Prostate gland (tissue), 2 donors: ENCODE measurements at regions not wholly inside any gene's neighbourhood (a gene's known extent, or its start where the extent isn't known, plus 50 kb on each side); places are given as distances from the start of the nearest gene placed in this dataset.
"Not testable (repeated sequence)": the region's sequence is repeated elsewhere in the genome, so short reads cannot be mapped to it uniquely, and the experiment has no call there.

Experiments
- DNase-seq: peaks from one replicate; pipeline ENCODE4 v3.0.0-alpha.2; 2019; ENCODE audit warnings: low spot score
- H3K27ac ChIP-seq, 2 donors: fragments of 200-600 bp; sonication (generic); 2 replicates each; pipeline ENCODE4 v1.5.1; 2017 to 2019
- H3K27me3 ChIP-seq: fragments of 200-600 bp; sonication (generic); replicated peaks from 2 replicates; pipeline ENCODE4 v1.5.1; 2019; ENCODE audit not compliant: insufficient read depth
- H3K36me3 ChIP-seq, 2 donors: fragments of 200-600 bp; sonication (generic); 1 replicate in 1 of 2; 2 replicates in 1 of 2; pipeline versions ENCODE4 v1.5.1 to v1.8.1; 2017 to 2019
- H3K4me1 ChIP-seq: fragments of 200-600 bp; sonication (generic); replicated peaks from 2 replicates; pipeline ENCODE4 v1.5.1; 2019
- H3K4me3 ChIP-seq, 2 donors: fragments of 200-600 bp; sonication (generic); 2 replicates each; pipeline ENCODE4 v1.5.1; 2017 to 2019
- H3K9me3 ChIP-seq: fragments of 200-600 bp; sonication (generic); 2 replicates; pipeline ENCODE4 v1.5.1; 2017
- POLR2A ChIP-seq: fragments of 450-650 bp; IDR thresholded peaks from one replicate; pipeline ENCODE4 v1.6.1; 2016; ENCODE audit warnings: antibody characterized with exemption, mild to moderate bottlenecking
- POLR2AphosphoS5 ChIP-seq: sonication (generic); formaldehyde crosslinking; IDR thresholded peaks from one replicate; pipeline ENCODE4 v1.6.1; 2017; ENCODE audit warnings: antibody characterized with exemption
- WGBS: methylation state at CpG from one replicate; pipeline ENCODE4 v1.1.5; 2018; 5-methylcytosine and 5-hydroxymethylcytosine counted together
- intact Hi-C: fragments of 100-400 bp; cut with DNase I; formaldehyde crosslinking; loops from one replicate; pipeline ENCODE4 v1.14.2; 2022
- TF ChIP-seq, protein P1 (sequence below), 4 experiments: fragments of 200-600 bp in 2 of 4; fragments of 450-650 bp in 2 of 4; sonication (generic) in 2 of 4; IDR thresholded peaks; 1 replicate in 3 of 4; 2 replicates in 1 of 4; pipeline ENCODE4 v1.5.1; 2016 to 2019; ENCODE audit warnings: antibody characterized with exemption in 4 of 4, mild to moderate bottlenecking in 2 of 4, moderate library complexity in 2 of 4

DNA sequence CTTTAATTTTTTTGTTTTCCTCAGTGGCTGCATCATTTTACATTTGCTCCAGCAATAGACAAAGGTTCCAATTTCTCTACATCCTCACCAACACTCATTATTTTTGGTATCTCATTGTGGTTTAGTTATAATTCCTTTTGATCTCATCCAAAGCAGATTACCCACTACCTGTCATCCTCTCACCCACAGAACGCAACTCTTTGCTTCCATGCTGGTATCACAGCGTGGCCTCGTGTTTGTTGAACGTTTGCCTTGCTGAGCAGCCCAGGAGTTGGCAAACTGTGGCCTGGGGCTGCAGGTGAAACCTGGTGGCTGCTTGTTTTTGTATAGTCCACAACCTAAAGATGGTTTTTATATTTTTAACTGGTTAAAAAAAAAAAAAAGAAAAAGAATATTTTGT, 181.9 kb downstream of the BCAS1 start:
- Histone ChIP-seq H3K4me1 (no peaks in the 10 kb centered on the region), H3K27ac (no peak overlapping the region), H3K4me3 (no peak overlapping the region), H3K36me3 (no peaks in the 10 kb centered on the region), H3K9me3 (no peaks in the 10 kb centered on the region), H3K27me3 (no peaks in the 10 kb centered on the region)
- intact Hi-C loops, result no loop called here
- DNase-seq, result no peak
- TF ChIP-seq POLR2A, result no peak
- TF ChIP-seq, protein P1, sequence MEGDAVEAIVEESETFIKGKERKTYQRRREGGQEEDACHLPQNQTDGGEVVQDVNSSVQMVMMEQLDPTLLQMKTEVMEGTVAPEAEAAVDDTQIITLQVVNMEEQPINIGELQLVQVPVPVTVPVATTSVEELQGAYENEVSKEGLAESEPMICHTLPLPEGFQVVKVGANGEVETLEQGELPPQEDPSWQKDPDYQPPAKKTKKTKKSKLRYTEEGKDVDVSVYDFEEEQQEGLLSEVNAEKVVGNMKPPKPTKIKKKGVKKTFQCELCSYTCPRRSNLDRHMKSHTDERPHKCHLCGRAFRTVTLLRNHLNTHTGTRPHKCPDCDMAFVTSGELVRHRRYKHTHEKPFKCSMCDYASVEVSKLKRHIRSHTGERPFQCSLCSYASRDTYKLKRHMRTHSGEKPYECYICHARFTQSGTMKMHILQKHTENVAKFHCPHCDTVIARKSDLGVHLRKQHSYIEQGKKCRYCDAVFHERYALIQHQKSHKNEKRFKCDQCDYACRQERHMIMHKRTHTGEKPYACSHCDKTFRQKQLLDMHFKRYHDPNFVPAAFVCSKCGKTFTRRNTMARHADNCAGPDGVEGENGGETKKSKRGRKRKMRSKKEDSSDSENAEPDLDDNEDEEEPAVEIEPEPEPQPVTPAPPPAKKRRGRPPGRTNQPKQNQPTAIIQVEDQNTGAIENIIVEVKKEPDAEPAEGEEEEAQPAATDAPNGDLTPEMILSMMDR (IDR thresholded peaks at IDR 0.05), result no peak
- TF ChIP-seq POLR2AphosphoS5, result no peak
- WGBS, result 73% methylated on average over 4 of the region's 4 CpGs

DNA sequence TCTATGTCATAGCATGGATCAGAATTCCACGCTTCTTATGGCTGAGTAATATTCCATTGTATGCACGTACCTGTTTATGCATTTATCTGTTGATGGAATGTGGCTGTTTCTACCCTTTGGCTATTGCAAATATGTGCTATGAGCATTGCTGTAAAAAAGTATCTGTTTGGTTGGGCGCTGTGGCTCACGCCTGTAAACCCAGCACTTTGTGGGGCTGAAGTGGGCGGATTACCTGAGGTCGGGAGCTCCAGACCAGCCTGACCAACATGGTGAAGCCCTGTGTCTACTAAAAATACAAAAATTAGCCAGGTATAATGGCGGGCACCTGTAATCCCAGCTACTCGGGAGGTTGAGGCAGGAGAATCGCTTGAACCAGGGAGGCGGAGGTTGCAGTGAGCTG, 182.4 kb downstream of the BCAS1 start:
- intact Hi-C loops, result no loop called here
- Histone ChIP-seq H3K27me3 (no peaks in the 10 kb centered on the region), H3K4me3 (no peak overlapping the region), H3K9me3 (no peaks in the 10 kb centered on the region), H3K36me3 (no peaks in the 10 kb centered on the region), H3K27ac (no peak overlapping the region), H3K4me1 (no peaks in the 10 kb centered on the region)
- DNase-seq, result no peak
- WGBS, result 89% methylated on average over 10 of the region's 10 CpGs
- TF ChIP-seq, protein P1 (IDR thresholded peaks at IDR 0.05), result no peak
- TF ChIP-seq POLR2AphosphoS5 (no peak), POLR2A (no peak)

- H3K4me1 ChIP-seq, result no peaks in the 10 kb centered on the region
- no peak overlapping the region for H3K27ac ChIP-seq
- H3K36me3 ChIP-seq, result no peaks in the 10 kb centered on the region
- 93% methylated on average over 10 of the region's 10 CpGs for WGBS
- no peak overlapping the region for H3K4me3 ChIP-seq
- DNase-seq, result no peak
- intact Hi-C loops, result no loop called here
- TF ChIP-seq POLR2AphosphoS5, result no peak
- TF ChIP-seq, protein P1 (IDR thresholded peaks at IDR 0.05), result no peak
- no peak for TF ChIP-seq POLR2A
- no peaks in the 10 kb centered on the region for H3K27me3 ChIP-seq
- no peaks in the 10 kb centered on the region for H3K9me3 ChIP-seq
Observed at GRCh38 chr20:53884859-53885541, 185.4 kb downstream of the BCAS1 start.

DNA sequence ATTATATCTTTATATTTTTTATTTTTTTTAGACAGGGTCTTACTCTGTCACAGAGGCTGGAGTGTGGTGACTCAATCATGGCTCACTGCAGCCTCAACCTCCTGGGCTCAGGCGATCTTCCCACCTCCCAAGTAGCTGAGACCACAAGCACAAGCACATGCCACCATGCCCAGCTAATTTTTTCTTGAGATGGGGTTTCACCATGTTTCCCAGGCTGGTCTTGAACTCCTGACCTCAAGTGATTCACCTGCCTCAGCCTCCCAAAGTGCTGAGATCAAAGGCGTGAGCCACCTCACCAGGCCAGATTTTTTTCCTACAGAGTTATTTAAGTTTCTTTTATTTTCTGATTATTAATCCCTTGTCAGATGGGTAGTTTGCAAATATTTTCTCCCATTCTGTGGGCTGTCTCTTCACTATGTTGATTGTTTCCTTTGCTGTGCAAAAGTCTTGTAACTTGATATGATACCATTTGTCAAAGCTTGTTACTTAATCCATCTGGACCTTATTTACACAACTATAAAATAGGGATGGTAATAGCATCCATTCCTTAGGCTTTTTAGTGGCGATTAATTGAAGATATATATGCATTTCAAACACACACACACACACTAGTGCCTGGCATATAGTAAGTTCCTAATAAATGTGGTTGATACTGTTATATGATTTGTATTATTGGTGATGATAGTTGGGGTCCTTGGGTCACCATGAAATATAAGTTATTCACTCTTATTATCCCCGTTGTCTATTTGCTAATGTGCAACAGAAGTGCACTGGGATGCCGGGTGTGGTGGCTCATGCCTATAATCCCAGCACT, 187.1 kb downstream of the BCAS1 start:
- intact Hi-C loops, result no loop called here
- no peaks in the 10 kb centered on the region for H3K27me3 ChIP-seq
- WGBS, result 71% methylated on average over 5 of the region's 5 CpGs
- TF ChIP-seq, protein P1 (IDR thresholded peaks at IDR 0.05), result no peak
- TF ChIP-seq POLR2A, result no peak
- no peak for TF ChIP-seq POLR2AphosphoS5
- H3K4me3 ChIP-seq, result no peak overlapping the region
- no peak overlapping the region for H3K27ac ChIP-seq
- no peaks in the 10 kb centered on the region for H3K9me3 ChIP-seq
- H3K36me3 ChIP-seq, result no peaks in the 10 kb centered on the region
- no peaks in the 10 kb centered on the region for H3K4me1 ChIP-seq
- DNase-seq, result no peak

DNA sequence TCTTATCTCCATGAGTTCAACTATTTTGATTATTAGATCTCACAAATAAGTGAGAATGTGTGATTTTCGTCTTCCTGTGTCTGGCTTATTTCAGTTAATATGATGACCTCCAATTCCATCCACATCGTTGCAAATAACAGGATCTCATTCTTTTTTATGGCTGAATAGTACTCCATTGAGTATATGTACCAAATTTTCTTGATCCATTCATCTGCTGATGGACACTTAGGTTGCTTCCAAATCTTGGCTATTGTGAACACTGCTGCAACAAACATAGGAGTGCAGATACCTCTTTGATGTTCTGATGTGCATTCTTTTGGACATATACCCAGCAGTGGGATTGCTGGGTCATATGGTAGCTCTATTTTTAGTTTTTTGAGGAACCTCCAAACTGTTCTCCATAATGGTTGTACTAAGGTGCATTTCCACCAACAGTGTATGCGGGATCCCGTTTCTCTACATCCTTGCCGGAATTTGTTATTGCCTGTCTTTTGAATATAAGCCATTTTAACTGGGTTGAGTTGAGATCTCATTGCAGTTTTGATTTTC, 187.9 kb downstream of the BCAS1 start:
- H3K4me3 ChIP-seq, H3K4me1 ChIP-seq, intact Hi-C loops, H3K9me3 ChIP-seq, H3K36me3 ChIP-seq, H3K27me3 ChIP-seq, DNase-seq, H3K27ac ChIP-seq: not testable (repeated sequence)
- WGBS, result 98% methylated on average over 5 of the region's 5 CpGs
